ENCODE measurements at regions not wholly inside any gene's neighbourhood (a gene's known extent, or its start where the extent isn't known, plus 50 kb on each side); places are given as distances from the start of the nearest gene placed in this dataset.
A peak's percentile ranks its signal among the peaks of the same experiment; 100 is the strongest.
"Not testable (repeated sequence)": the region's sequence is repeated elsewhere in the genome, so short reads cannot be mapped to it uniquely, and the experiment has no call there.

GRCh38 chr1:98575955-98576354, 85.6 kb upstream of the SNX7 start:
- H3K4me3 ChIP-seq (ENCODE audit: low read length) = no peak overlapping the region
- DNase-seq (ENCODE audit: low read depth) = no peak
- TF ChIP-seq CTCF (conservative IDR thresholded peaks at IDR 0.05; ENCODE audit: low read length) = no peak

GRCh38 chr1:98565951-98566350, 95.6 kb upstream of the SNX7 start:
- no peak for TF ChIP-seq CTCF (conservative IDR thresholded peaks at IDR 0.05; ENCODE audit: low read length)
- no peak for DNase-seq (ENCODE audit: low read depth)
- no peak overlapping the region for H3K4me3 ChIP-seq (ENCODE audit: low read length)

- no peak overlapping the region for H3K4me3 ChIP-seq (ENCODE audit: low read length)
- TF ChIP-seq CTCF (conservative IDR thresholded peaks at IDR 0.05; ENCODE audit: low read length) = no peak
- DNase-seq (ENCODE audit: low read depth) = no peak
Observed at GRCh38 chr1:98559291-98559690, 102.2 kb upstream of the SNX7 start.

- H3K4me3 ChIP-seq (ENCODE audit: low read length) = no peak overlapping the region
- no peak for TF ChIP-seq CTCF (conservative IDR thresholded peaks at IDR 0.05; ENCODE audit: low read length)
- no peak for DNase-seq (ENCODE audit: low read depth)
Observed at GRCh38 chr1:98557895-98558294, 103.6 kb upstream of the SNX7 start.

GRCh38 chr1:98556521-98557158, 104.9 kb upstream of the SNX7 start:
- DNase-seq (ENCODE audit: low read depth) = peak; percentile 21
- H3K4me3 ChIP-seq (ENCODE audit: low read length) = no peak overlapping the region
- TF ChIP-seq CTCF (conservative IDR thresholded peaks at IDR 0.05; ENCODE audit: low read length) = peak; percentile 62

- TF ChIP-seq CTCF (conservative IDR thresholded peaks at IDR 0.05; ENCODE audit: low read length) = no peak
- DNase-seq (ENCODE audit: low read depth) = no peak
- no peak overlapping the region for H3K4me3 ChIP-seq (ENCODE audit: low read length)
Observed at GRCh38 chr1:98555814-98556213, 105.7 kb upstream of the SNX7 start.

GRCh38 chr1:98552576-98553074, 108.9 kb upstream of the SNX7 start:
- H3K4me3 ChIP-seq (ENCODE audit: low read length); DNase-seq (ENCODE audit: low read depth): not testable (repeated sequence)

All from AG10803 (cell line).